K562 (cell line): ENCODE measurements at regions not wholly inside any gene's neighbourhood (a gene's known extent, or its start where the extent isn't known, plus 50 kb on each side); places are given as distances from the start of the nearest gene placed in this dataset.

Source experiments
- ATAC-seq: fragments of 200-7000 bp; cut with Tn5 transposase; 3 replicates; pipeline ENCODE4 v1.9.1; 2020; ENCODE audit warnings: moderate library complexity
- BruUV-seq: library from RNA; stranded (reverse); fragments of 400-500 nt; replicated peaks from 2 replicates; lab custom pipeline; 2021; lab: Mats Ljungman, UMichigan
- CTCF ChIA-PET: fragments of 300-600 bp; formaldehyde crosslinking; extraction: SDS; loops from one replicate; lab custom pipeline; 2021; ENCODE audit warnings: low intra/inter-chr PET ratio; lab: Yijun Ruan, JAX
- POLR2A ChIA-PET: fragments of 300-600, 350-650 bp; sonication (Branson Sonifier 250); formaldehyde crosslinking; extraction: SDS; loops from one replicate; lab custom pipeline; 2021; ENCODE audit warnings: antibody characterized with exemption, inconsistent platforms; lab: Yijun Ruan, JAX
- DNase-seq, 4 experiments: peaks; one replicate each; pipeline versions ENCODE4 v3.0.0 to v3.0.0-alpha.2; 2011 to 2018; ENCODE audit warnings: low spot score in 3 of 4, mixed read lengths in 3 of 4; ENCODE audit errors: extremely low read depth in 1 of 4
- FAIRE-seq: peaks from 2 replicates; lab custom pipeline; 2011; peaks lifted over from hg19 to GRCh38; lab: Jason Lieb, UNC
- H2AFZ ChIP-seq: 2 replicates; pipeline ENCODE4 v1.6.0; 2011; ENCODE audit warnings: low read depth, low read length, control low read depth, inconsistent platforms
- H3K27ac ChIP-seq: fragments of 200-600 bp; 3 replicates; pipeline ENCODE4 v1.8.0; 2011; ENCODE audit warnings: low read depth, mild to moderate bottlenecking, control low read depth, inconsistent platforms, low read length, moderate library complexity, mixed read lengths; ENCODE audit errors: extremely low read depth
- H3K27me3 ChIP-seq, 2 experiments: fragments of 300-600 bp in 1 of 2; 2 replicates in 1 of 2; 3 replicates in 1 of 2; pipeline versions ENCODE4 v1.6.0 to v1.8.0; 2011; ENCODE audit warnings: inconsistent platforms in 2 of 2, low read length in 2 of 2, mild to moderate bottlenecking in 1 of 2, mixed read lengths in 1 of 2, moderate library complexity in 1 of 2; ENCODE audit not compliant: control insufficient read depth in 2 of 2, insufficient read depth in 2 of 2
- H3K36me3 ChIP-seq: fragments of 300-600 bp; 3 replicates; pipeline ENCODE4 v1.8.0; 2011; ENCODE audit warnings: mild to moderate bottlenecking, low read length, inconsistent platforms; ENCODE audit not compliant: control insufficient read depth, insufficient read depth
- H3K4me1 ChIP-seq, 2 experiments: fragments of 200-600 bp in 1 of 2; replicated peaks in 1 of 2; 2 replicates in 1 of 2; 3 replicates in 1 of 2; pipeline versions ENCODE4 v1.5.1 to v1.8.0; 2011; ENCODE audit warnings: inconsistent platforms in 2 of 2, low read length in 2 of 2, mild to moderate bottlenecking in 1 of 2, mixed read lengths in 1 of 2, moderate library complexity in 1 of 2; ENCODE audit not compliant: control insufficient read depth in 2 of 2, insufficient read depth in 2 of 2
- H3K4me2 ChIP-seq: 2 replicates; pipeline ENCODE4 v1.6.1; 2011; ENCODE audit warnings: low read length, control low read depth, inconsistent platforms, mixed read lengths; ENCODE audit not compliant: insufficient read depth
- H3K4me3 ChIP-seq: fragments of 200-600 bp; sonication (generic), shearing (Covaris generic); 2 replicates; pipeline ENCODE4 v1.5.1; 2016; ENCODE audit warnings: control low read depth, inconsistent platforms
- H3K79me2 ChIP-seq: fragments of 200-600 bp; 3 replicates; pipeline ENCODE4 v1.8.0; 2011; ENCODE audit warnings: low read length, inconsistent platforms; ENCODE audit not compliant: control insufficient read depth, insufficient read depth
- H3K9ac ChIP-seq, 2 experiments: 2 replicates each; pipeline versions ENCODE4 v1.6.0 to v1.6.1; 2011; ENCODE audit warnings: low read depth in 2 of 2, low read length in 2 of 2, control low read depth in 1 of 2, inconsistent platforms in 1 of 2, mild to moderate bottlenecking in 1 of 2, mixed read lengths in 1 of 2; ENCODE audit not compliant: insufficient read depth in 1 of 2
- H3K9me1 ChIP-seq: one replicate; pipeline ENCODE4 v1.6.0; 2011; ENCODE audit warnings: inconsistent platforms, mild to moderate bottlenecking, low read length, moderate library complexity; ENCODE audit not compliant: control insufficient read depth, insufficient read depth
- H3K9me3 ChIP-seq: replicated peaks from 2 replicates; pipeline ENCODE4 v1.5.1; 2011; ENCODE audit warnings: low read depth, low read length, inconsistent platforms; ENCODE audit not compliant: control insufficient read depth, insufficient read depth
- H4K20me1 ChIP-seq: replicated peaks from 2 replicates; pipeline ENCODE4 v1.6.1; 2011; ENCODE audit warnings: low read length, inconsistent platforms, mixed read lengths; ENCODE audit not compliant: control insufficient read depth, insufficient read depth
- ATF3 ChIP-seq, 2 experiments: fragments of 450-650 bp in 1 of 2; sonication (generic) in 1 of 2; formaldehyde crosslinking in 1 of 2; IDR thresholded peaks in 1 of 2; conservative IDR thresholded peaks in 1 of 2; 2 replicates each; pipeline versions ENCODE4 v1.6.1 to v1.8.1; 2016 to 2023; ENCODE audit warnings: mild to moderate bottlenecking in 2 of 2, moderate library complexity in 2 of 2, inconsistent platforms in 1 of 2, missing genetic modification reagents in 1 of 2
- CBFA2T3 ChIP-seq: fragments of 450-650 bp; IDR thresholded peaks from 2 replicates; pipeline ENCODE4 v1.6.1; 2017
- CHD4 ChIP-seq: fragments of 200-600 bp; sonication (generic); IDR thresholded peaks from 3 replicates; pipeline ENCODE4 v1.6.1; 2012; ENCODE audit warnings: low read depth, mild to moderate bottlenecking, mixed read lengths, low read length, inconsistent platforms; ENCODE audit not compliant: insufficient read depth, insufficient replicate concordance, poor library complexity, severe bottlenecking
- KDM4B ChIP-seq, 2 experiments: fragments of 450-650 bp in 1 of 2; sonication (generic) in 1 of 2; IDR thresholded peaks; 2 replicates each; pipeline ENCODE4 v1.6.1; 2016 to 2017; ENCODE audit warnings: borderline replicate concordance in 2 of 2, antibody characterized with exemption in 1 of 2, low read depth in 1 of 2, mild to moderate bottlenecking in 1 of 2
- OTX1 ChIP-seq: fragments of 450-650 bp; formaldehyde crosslinking; IDR thresholded peaks from 2 replicates; pipeline ENCODE4 v1.4.0; 2022; ENCODE audit warnings: mild to moderate bottlenecking
- PTRF ChIP-seq: fragments of 450-650 bp; IDR thresholded peaks from 2 replicates; pipeline ENCODE4 v1.6.1; 2016; ENCODE audit warnings: mild to moderate bottlenecking, missing genetic modification characterization, missing compliant biosample characterization
- STAG1 ChIP-seq: sonication (generic); formaldehyde crosslinking; IDR thresholded peaks from 2 replicates; pipeline ENCODE4 v1.5.0; 2020; ENCODE audit warnings: missing genetic modification reagents, borderline replicate concordance
- ZFP1 ChIP-seq: fragments of 450-650 bp; formaldehyde crosslinking; IDR thresholded peaks from 2 replicates; pipeline ENCODE4 v1.4.0; 2020; ENCODE audit warnings: mild to moderate bottlenecking, mixed read lengths
- WGBS: fragments of 100-300 bp; shearing (Covaris generic); methylation state at CpG from one replicate; pipeline ENCODE4 v1.1.6; 2016; ENCODE audit warnings: low coverage, mixed read lengths; ENCODE audit not compliant: insufficient coverage; ENCODE audit errors: missing lambda C conversion rate; 5-methylcytosine and 5-hydroxymethylcytosine counted together
- in situ Hi-C: fragments of 300-500 bp; cut with MboI; formaldehyde crosslinking; loops from 4 replicates; pipeline ENCODE4 v1.15.0; 2018; ENCODE audit warnings: inconsistent platforms, mixed read lengths
- intact Hi-C: fragments of 100-400 bp; cut with micrococcal nuclease; formaldehyde crosslinking; loops from 2 replicates; pipeline ENCODE4 v1.14.2; 2022
- TF ChIP-seq, protein P1 (sequence below): fragments of 450-650 bp; IDR thresholded peaks from 2 replicates; pipeline ENCODE4 v1.6.1; 2018; ENCODE audit not compliant: partially characterized antibody
- TF ChIP-seq, protein P2 (sequence below), 2 experiments: fragments of 150-350 bp in 1 of 2; IDR thresholded peaks; 2 replicates each; pipeline ENCODE4 v1.6.1; 2012 to 2016; ENCODE audit warnings: low read depth in 2 of 2, low read length in 2 of 2, mild to moderate bottlenecking in 1 of 2, moderate library complexity in 1 of 2
- TF ChIP-seq, protein P3 (sequence below): fragments of 450-650 bp; formaldehyde crosslinking; IDR thresholded peaks from 2 replicates; pipeline ENCODE4 v1.4.0; 2020; ENCODE audit warnings: mild to moderate bottlenecking, moderate library complexity

DNA sequence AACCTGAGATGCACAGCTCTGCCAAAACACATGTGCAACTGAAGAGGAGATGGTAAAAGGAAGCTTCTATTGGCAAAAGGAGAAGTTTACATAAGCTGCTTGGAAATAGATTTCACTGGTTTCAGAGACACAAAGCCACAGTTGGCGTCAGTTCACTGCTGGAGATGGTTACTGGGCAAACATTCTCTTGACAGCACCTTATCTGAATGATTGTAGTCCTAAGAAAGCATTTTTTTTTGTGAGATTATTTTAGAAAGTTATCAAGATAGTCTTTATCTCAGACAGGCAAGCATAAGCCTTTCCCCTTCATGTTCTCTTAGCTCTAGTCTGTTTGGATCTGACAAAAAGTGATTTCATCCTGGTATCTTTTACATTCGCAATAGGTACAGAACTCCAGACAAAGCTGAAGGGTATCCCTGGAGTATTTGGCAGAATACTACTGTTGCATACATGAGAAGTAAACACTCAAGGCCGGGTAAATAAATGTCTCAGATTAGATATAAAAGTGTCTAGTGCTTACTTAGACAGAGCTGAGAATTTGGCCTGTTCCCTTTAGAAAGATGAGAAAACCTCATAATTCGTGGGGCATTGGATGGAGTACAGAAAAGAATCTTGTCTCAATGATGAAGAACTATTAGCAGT lies 1668.0 kb upstream of the NUDT12 start:
- Histone ChIP-seq H3K27ac (peak overlapping the region; percentile 60; the same call in 1 of the 3 replicates), H3K9me3 (no peaks in the 10 kb centered on the region), H3K9me1 (no peaks in the 10 kb centered on the region), H2AFZ (no peak overlapping the region), H3K9ac (no peak overlapping the region), H3K79me2 (no peaks in the 10 kb centered on the region), H3K4me1 (no peaks in the 10 kb centered on the region), H3K27me3 (no peaks in the 10 kb centered on the region), H3K36me3 (no peaks in the 10 kb centered on the region), H3K4me3 (no peak overlapping the region), H3K4me2 (peak overlapping the region; percentile 2), H4K20me1 (no peaks in the 10 kb centered on the region)
- peak; percentile 29 for FAIRE-seq
- CTCF ChIA-PET: no interaction called here
- ATAC-seq: peak; percentile 81
- DNase-seq: peak in 2 of 4 experiments; percentile 6 to 57
- 3% methylated on average over 4 of the region's 4 CpGs for WGBS
- POLR2A ChIA-PET: interaction anchor here (0.6 to 1.0 kb wide), 2 partner anchors 21 to 178 kb away, joined by 3 to 4 read pairs; no protein-coding TSS in a partner anchor
- in situ Hi-C loops: no loop called here
- intact Hi-C loops: no loop called here
- no TSS peak for BruUV-seq
- TF ChIP-seq ATF3 (IDR thresholded peaks at IDR 0.05): no peak
- no peak for TF ChIP-seq ATF3 (CRISPR knock-in tag; conservative IDR thresholded peaks at IDR 0.05)
- TF ChIP-seq, protein P1, sequence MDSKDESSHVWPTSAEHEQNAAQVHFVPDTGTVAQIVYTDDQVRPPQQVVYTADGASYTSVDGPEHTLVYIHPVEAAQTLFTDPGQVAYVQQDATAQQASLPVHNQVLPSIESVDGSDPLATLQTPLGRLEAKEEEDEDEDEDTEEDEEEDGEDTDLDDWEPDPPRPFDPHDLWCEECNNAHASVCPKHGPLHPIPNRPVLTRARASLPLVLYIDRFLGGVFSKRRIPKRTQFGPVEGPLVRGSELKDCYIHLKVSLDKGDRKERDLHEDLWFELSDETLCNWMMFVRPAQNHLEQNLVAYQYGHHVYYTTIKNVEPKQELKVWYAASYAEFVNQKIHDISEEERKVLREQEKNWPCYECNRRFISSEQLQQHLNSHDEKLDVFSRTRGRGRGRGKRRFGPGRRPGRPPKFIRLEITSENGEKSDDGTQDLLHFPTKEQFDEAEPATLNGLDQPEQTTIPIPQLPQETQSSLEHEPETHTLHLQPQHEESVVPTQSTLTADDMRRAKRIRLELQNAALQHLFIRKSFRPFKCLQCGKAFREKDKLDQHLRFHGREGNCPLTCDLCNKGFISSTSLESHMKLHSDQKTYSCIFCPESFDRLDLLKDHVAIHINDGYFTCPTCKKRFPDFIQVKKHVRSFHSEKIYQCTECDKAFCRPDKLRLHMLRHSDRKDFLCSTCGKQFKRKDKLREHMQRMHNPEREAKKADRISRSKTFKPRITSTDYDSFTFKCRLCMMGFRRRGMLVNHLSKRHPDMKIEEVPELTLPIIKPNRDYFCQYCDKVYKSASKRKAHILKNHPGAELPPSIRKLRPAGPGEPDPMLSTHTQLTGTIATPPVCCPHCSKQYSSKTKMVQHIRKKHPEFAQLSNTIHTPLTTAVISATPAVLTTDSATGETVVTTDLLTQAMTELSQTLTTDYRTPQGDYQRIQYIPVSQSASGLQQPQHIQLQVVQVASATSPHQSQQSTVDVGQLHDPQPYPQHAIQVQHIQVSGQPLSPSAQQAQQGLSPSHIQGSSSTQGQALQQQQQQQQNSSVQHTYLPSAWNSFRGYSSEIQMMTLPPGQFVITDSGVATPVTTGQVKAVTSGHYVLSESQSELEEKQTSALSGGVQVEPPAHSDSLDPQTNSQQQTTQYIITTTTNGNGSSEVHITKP: no peak
- TF ChIP-seq, protein P2, sequence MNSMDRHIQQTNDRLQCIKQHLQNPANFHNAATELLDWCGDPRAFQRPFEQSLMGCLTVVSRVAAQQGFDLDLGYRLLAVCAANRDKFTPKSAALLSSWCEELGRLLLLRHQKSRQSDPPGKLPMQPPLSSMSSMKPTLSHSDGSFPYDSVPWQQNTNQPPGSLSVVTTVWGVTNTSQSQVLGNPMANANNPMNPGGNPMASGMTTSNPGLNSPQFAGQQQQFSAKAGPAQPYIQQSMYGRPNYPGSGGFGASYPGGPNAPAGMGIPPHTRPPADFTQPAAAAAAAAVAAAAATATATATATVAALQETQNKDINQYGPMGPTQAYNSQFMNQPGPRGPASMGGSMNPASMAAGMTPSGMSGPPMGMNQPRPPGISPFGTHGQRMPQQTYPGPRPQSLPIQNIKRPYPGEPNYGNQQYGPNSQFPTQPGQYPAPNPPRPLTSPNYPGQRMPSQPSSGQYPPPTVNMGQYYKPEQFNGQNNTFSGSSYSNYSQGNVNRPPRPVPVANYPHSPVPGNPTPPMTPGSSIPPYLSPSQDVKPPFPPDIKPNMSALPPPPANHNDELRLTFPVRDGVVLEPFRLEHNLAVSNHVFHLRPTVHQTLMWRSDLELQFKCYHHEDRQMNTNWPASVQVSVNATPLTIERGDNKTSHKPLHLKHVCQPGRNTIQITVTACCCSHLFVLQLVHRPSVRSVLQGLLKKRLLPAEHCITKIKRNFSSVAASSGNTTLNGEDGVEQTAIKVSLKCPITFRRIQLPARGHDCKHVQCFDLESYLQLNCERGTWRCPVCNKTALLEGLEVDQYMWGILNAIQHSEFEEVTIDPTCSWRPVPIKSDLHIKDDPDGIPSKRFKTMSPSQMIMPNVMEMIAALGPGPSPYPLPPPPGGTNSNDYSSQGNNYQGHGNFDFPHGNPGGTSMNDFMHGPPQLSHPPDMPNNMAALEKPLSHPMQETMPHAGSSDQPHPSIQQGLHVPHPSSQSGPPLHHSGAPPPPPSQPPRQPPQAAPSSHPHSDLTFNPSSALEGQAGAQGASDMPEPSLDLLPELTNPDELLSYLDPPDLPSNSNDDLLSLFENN (IDR thresholded peaks at IDR 0.05; ENCODE audit: low read depth in 2 of 2, low read length in 2 of 2): no peak
- no peak for TF ChIP-seq KDM4B (IDR thresholded peaks at IDR 0.05; ENCODE audit: borderline replicate concordance in 2 of 2, low read depth in 1 of 2)
- peak; percentile 80 for TF ChIP-seq CBFA2T3
- TF ChIP-seq OTX1 (CRISPR knock-in tag): no peak
- no peak for TF ChIP-seq CHD4
- TF ChIP-seq PTRF (tag): no peak
- TF ChIP-seq, protein P3, sequence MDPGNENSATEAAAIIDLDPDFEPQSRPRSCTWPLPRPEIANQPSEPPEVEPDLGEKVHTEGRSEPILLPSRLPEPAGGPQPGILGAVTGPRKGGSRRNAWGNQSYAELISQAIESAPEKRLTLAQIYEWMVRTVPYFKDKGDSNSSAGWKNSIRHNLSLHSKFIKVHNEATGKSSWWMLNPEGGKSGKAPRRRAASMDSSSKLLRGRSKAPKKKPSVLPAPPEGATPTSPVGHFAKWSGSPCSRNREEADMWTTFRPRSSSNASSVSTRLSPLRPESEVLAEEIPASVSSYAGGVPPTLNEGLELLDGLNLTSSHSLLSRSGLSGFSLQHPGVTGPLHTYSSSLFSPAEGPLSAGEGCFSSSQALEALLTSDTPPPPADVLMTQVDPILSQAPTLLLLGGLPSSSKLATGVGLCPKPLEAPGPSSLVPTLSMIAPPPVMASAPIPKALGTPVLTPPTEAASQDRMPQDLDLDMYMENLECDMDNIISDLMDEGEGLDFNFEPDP (CRISPR knock-in tag): no peak
- no peak for TF ChIP-seq ZFP1 (CRISPR knock-in tag)
- no peak for TF ChIP-seq STAG1
